Colonic mucosa (tissue), 4 donors: ENCODE measurements at regions not wholly inside any gene's neighbourhood (a gene's known extent, or its start where the extent isn't known, plus 50 kb on each side); places are given as distances from the start of the nearest gene placed in this dataset.

Experiments used
- DNase-seq: peaks from one replicate; pipeline ENCODE4 v3.0.0-alpha.2; 2020
- H3K27ac ChIP-seq: fragments of 200-600 bp; one replicate; pipeline ENCODE4 v1.8.0; 2021
- H3K27me3 ChIP-seq: fragments of 200-600 bp; one replicate; pipeline ENCODE4 v1.8.0; 2021
- H3K36me3 ChIP-seq: fragments of 200-600 bp; one replicate; pipeline ENCODE4 v1.8.0; 2021
- H3K4me1 ChIP-seq: fragments of 200-600 bp; one replicate; pipeline ENCODE4 v1.8.0; 2021; ENCODE audit warnings: mild to moderate bottlenecking
- H3K4me3 ChIP-seq: fragments of 200-600 bp; one replicate; pipeline ENCODE4 v1.8.0; 2021
- H3K9ac ChIP-seq, 2 donors: one replicate each; pipeline ENCODE4 v1.7.0; 2013; ENCODE audit warnings: control low read depth in 2 of 2, low read depth in 2 of 2, low read length in 2 of 2
- H3K9me3 ChIP-seq: fragments of 200-600 bp; one replicate; pipeline ENCODE4 v1.8.0; 2021
- CTCF ChIP-seq: fragments of 200-600 bp; IDR thresholded peaks from one replicate; pipeline ENCODE4 v1.8.0; 2022; ENCODE audit warnings: antibody characterized with exemption, mild to moderate bottlenecking
- intact Hi-C: fragments of 100-400 bp; cut with DNase I; formaldehyde crosslinking; loops from one replicate; pipeline ENCODE4 v1.14.1; 2022
- donor health status: healthy.
- donor health status: DM: no; HTN: no; CAD: no.
- donor health status: DM: no; HTN: no; CAD: no.

- Histone ChIP-seq H3K4me1 (no peaks in the 10 kb centered on the region), H3K4me3 (no peak overlapping the region), H3K36me3 (no peaks in the 10 kb centered on the region), H3K9me3 (no peaks in the 10 kb centered on the region), H3K27ac (no peak overlapping the region), H3K9ac (no peak overlapping the region), H3K27me3 (peaks cover 22% of the 10 kb centered on the region)
- no peak for DNase-seq
- intact Hi-C loops = no loop called here
- TF ChIP-seq CTCF = no peak
These were observed 71.4 kb upstream of the KCNJ6 start for GRCh38 chr21:37987668-37988067.

GRCh38 chr21:37993071-37993470 lies 76.8 kb upstream of the KCNJ6 start:
- no peak for DNase-seq
- peaks cover 7% of the 10 kb centered on the region for H3K27me3 ChIP-seq

GRCh38 chr21:37994211-37994610 lies 78.0 kb upstream of the KCNJ6 start:
- H3K27ac ChIP-seq = no peak overlapping the region
- DNase-seq = no peak
- no peak overlapping the region for H3K9ac ChIP-seq
- H3K9me3 ChIP-seq = no peaks in the 10 kb centered on the region
- peaks cover 7% of the 10 kb centered on the region for H3K27me3 ChIP-seq
- intact Hi-C loops = no loop called here
- no peak overlapping the region for H3K4me3 ChIP-seq
- TF ChIP-seq CTCF = no peak
- no peaks in the 10 kb centered on the region for H3K36me3 ChIP-seq
- no peaks in the 10 kb centered on the region for H3K4me1 ChIP-seq

More at GRCh38 chr21:37993071-37993470, 76.8 kb upstream of the KCNJ6 start:
- Histone ChIP-seq H3K9me3 (no peaks in the 10 kb centered on the region), H3K9ac (no peak overlapping the region), H3K4me3 (no peak overlapping the region), H3K4me1 (no peaks in the 10 kb centered on the region), H3K36me3 (no peaks in the 10 kb centered on the region), H3K27ac (no peak overlapping the region)
- intact Hi-C loops = no loop called here
- no peak for TF ChIP-seq CTCF

GRCh38 chr21:38012672-38013071 lies 96.4 kb upstream of the KCNJ6 start:
- intact Hi-C loops = no loop called here
- Histone ChIP-seq H3K4me3 (no peak overlapping the region), H3K27ac (no peak overlapping the region), H3K4me1 (no peaks in the 10 kb centered on the region), H3K9me3 (no peaks in the 10 kb centered on the region), H3K36me3 (no peaks in the 10 kb centered on the region), H3K9ac (no peak overlapping the region), H3K27me3 (no peaks in the 10 kb centered on the region)
- TF ChIP-seq CTCF = no peak
- DNase-seq = no peak

GRCh38 chr21:38013741-38014140 lies 97.5 kb upstream of the KCNJ6 start:
- DNase-seq = no peak
- Histone ChIP-seq H3K27ac (no peak overlapping the region), H3K9ac (no peak overlapping the region), H3K36me3 (no peaks in the 10 kb centered on the region), H3K9me3 (no peaks in the 10 kb centered on the region), H3K27me3 (no peaks in the 10 kb centered on the region), H3K4me1 (no peaks in the 10 kb centered on the region), H3K4me3 (no peak overlapping the region)
- intact Hi-C loops = no loop called here
- TF ChIP-seq CTCF = no peak

- no peak for TF ChIP-seq CTCF
- H3K27ac ChIP-seq = no peak overlapping the region
- H3K27me3 ChIP-seq = no peaks in the 10 kb centered on the region
- no peak for DNase-seq
- intact Hi-C loops = no loop called here
- H3K4me1 ChIP-seq = no peaks in the 10 kb centered on the region
- no peaks in the 10 kb centered on the region for H3K36me3 ChIP-seq
- H3K9me3 ChIP-seq = no peaks in the 10 kb centered on the region
- no peak overlapping the region for H3K4me3 ChIP-seq
- H3K9ac ChIP-seq = no peak overlapping the region
These were observed 98.0 kb upstream of the KCNJ6 start for GRCh38 chr21:38014298-38014697.
